Esophagus (tissue), 2 donors: ENCODE measurements at regions not wholly inside any gene's neighbourhood (a gene's known extent, or its start where the extent isn't known, plus 50 kb on each side); places are given as distances from the start of the nearest gene placed in this dataset.

ENCODE experiments used
- H3K27ac ChIP-seq, 2 donors: one replicate each; pipeline ENCODE4 v1.5.1; 2013; ENCODE audit warnings: low read depth in 2 of 2, mild to moderate bottlenecking in 2 of 2, inconsistent platforms in 1 of 2, low read length in 1 of 2, moderate library complexity in 1 of 2
- H3K27me3 ChIP-seq, 2 donors: one replicate each; pipeline ENCODE4 v1.6.1; 2013; ENCODE audit warnings: low read length in 2 of 2, control low read depth in 1 of 2, mild to moderate bottlenecking in 1 of 2; ENCODE audit not compliant: insufficient read depth in 2 of 2, control insufficient read depth in 1 of 2
- H3K36me3 ChIP-seq, 2 donors: one replicate each; pipeline ENCODE4 v1.6.1; 2013; ENCODE audit warnings: low read length in 1 of 2; ENCODE audit not compliant: control insufficient read depth in 2 of 2, insufficient read depth in 2 of 2
- H3K4me1 ChIP-seq, 2 donors: one replicate each; pipeline ENCODE4 v1.6.1; 2013; ENCODE audit warnings: low read length in 1 of 2; ENCODE audit not compliant: control insufficient read depth in 2 of 2, insufficient read depth in 2 of 2
- H3K4me3 ChIP-seq, 2 donors: one replicate each; pipeline ENCODE4 v1.5.1; 2013; ENCODE audit warnings: low read length in 2 of 2, mild to moderate bottlenecking in 2 of 2, low read depth in 1 of 2, moderate library complexity in 1 of 2
- H3K9me3 ChIP-seq, 2 donors: one replicate each; pipeline ENCODE4 v1.6.1; 2013; ENCODE audit warnings: mild to moderate bottlenecking in 2 of 2, low read depth in 1 of 2, low read length in 1 of 2, moderate library complexity in 1 of 2; ENCODE audit not compliant: control insufficient read depth in 2 of 2, insufficient read depth in 1 of 2
- WGBS, 2 donors: extraction: QIAGEN DNeasy Blood & Tissue Kit; methylation state at CpG; one replicate each; pipeline ENCODE4 v1.1.7; 2013; 5-methylcytosine and 5-hydroxymethylcytosine counted together
- donor health status: healthy with polysubstance abuse.
- donor health status: Bipolar disorder and iron deficiency.

- Histone ChIP-seq H3K27me3 (no peaks in the 10 kb centered on the region), H3K4me3 (no peak overlapping the region), H3K9me3 (no peaks in the 10 kb centered on the region), H3K36me3 (no peaks in the 10 kb centered on the region), H3K4me1 (no peaks in the 10 kb centered on the region), H3K27ac (no peak overlapping the region)
- 83 to 86% methylated on average over 3 of the region's 3 CpGs for WGBS, 2 donors
Measured at GRCh38 chr1:213371525-213371846, 320.4 kb downstream of the RPS6KC1 start.

GRCh38 chr1:213371847-213372619 lies 321.0 kb downstream of the RPS6KC1 start:
- H3K4me1 ChIP-seq: no peaks in the 10 kb centered on the region
- no peaks in the 10 kb centered on the region for H3K27me3 ChIP-seq
- no peaks in the 10 kb centered on the region for H3K36me3 ChIP-seq
- WGBS, 2 donors: 78 to 82% methylated on average over 9 of the region's 9 CpGs
- H3K4me3 ChIP-seq: no peak overlapping the region
- H3K9me3 ChIP-seq: no peaks in the 10 kb centered on the region
- H3K27ac ChIP-seq: no peak overlapping the region

GRCh38 chr1:213374369-213374768 lies 323.3 kb downstream of the RPS6KC1 start:
- Histone ChIP-seq H3K27ac (no peak overlapping the region), H3K36me3 (no peaks in the 10 kb centered on the region), H3K27me3 (no peaks in the 10 kb centered on the region), H3K4me3 (no peak overlapping the region), H3K4me1 (no peaks in the 10 kb centered on the region), H3K9me3 (no peaks in the 10 kb centered on the region)
- 32 to 33% methylated on average over 5 of the region's 5 CpGs for WGBS, 2 donors

- Histone ChIP-seq H3K27me3 (no peaks in the 10 kb centered on the region), H3K9me3 (no peaks in the 10 kb centered on the region), H3K27ac (no peak overlapping the region), H3K4me1 (no peaks in the 10 kb centered on the region), H3K36me3 (no peaks in the 10 kb centered on the region), H3K4me3 (no peak overlapping the region)
- 92 to 93% methylated on average over 4 of the region's 4 CpGs for WGBS, 2 donors
Measured at GRCh38 chr1:213375002-213375401, 324.0 kb downstream of the RPS6KC1 start.

GRCh38 chr1:213376862-213377372 lies 325.9 kb downstream of the RPS6KC1 start:
- Histone ChIP-seq H3K4me3 (no peak overlapping the region), H3K4me1 (peaks cover 0 to 2% of the 10 kb centered on the region in 2 donors), H3K27ac (no peak overlapping the region), H3K9me3 (no peaks in the 10 kb centered on the region), H3K36me3 (no peaks in the 10 kb centered on the region), H3K27me3 (no peaks in the 10 kb centered on the region)
- 59 to 65% methylated on average over 8 of the region's 8 CpGs for WGBS, 2 donors

- H3K27ac ChIP-seq: no peak overlapping the region
- no peaks in the 10 kb centered on the region for H3K27me3 ChIP-seq
- 83 to 86% methylated on average over 11 of the region's 11 CpGs for WGBS, 2 donors
- H3K4me3 ChIP-seq: no peak overlapping the region
- H3K4me1 ChIP-seq: peaks cover 0 to 2% of the 10 kb centered on the region in 2 donors
- no peaks in the 10 kb centered on the region for H3K9me3 ChIP-seq
- H3K36me3 ChIP-seq: no peaks in the 10 kb centered on the region
Measured at GRCh38 chr1:213380865-213381264, 329.8 kb downstream of the RPS6KC1 start.

GRCh38 chr1:213381572-213382084 lies 330.6 kb downstream of the RPS6KC1 start:
- Histone ChIP-seq H3K27ac (no peak overlapping the region), H3K9me3 (no peaks in the 10 kb centered on the region), H3K27me3 (no peaks in the 10 kb centered on the region), H3K4me1 (peaks cover 0 to 2% of the 10 kb centered on the region in 2 donors), H3K36me3 (no peaks in the 10 kb centered on the region), H3K4me3 (no peak overlapping the region)
- WGBS, 2 donors: 26 to 27% methylated on average over 17 of the region's 17 CpGs

- Histone ChIP-seq H3K27ac (no peak overlapping the region), H3K9me3 (no peaks in the 10 kb centered on the region), H3K27me3 (no peaks in the 10 kb centered on the region), H3K4me3 (no peak overlapping the region), H3K4me1 (peaks cover 0 to 2% of the 10 kb centered on the region in 2 donors), H3K36me3 (no peaks in the 10 kb centered on the region)
- 92 to 95% methylated on average over 3 of the region's 3 CpGs for WGBS, 2 donors
Measured at GRCh38 chr1:213383465-213383864, 332.4 kb downstream of the RPS6KC1 start.

- Histone ChIP-seq H3K9me3 (no peaks in the 10 kb centered on the region), H3K27ac (no peak overlapping the region), H3K4me3 (no peak overlapping the region), H3K27me3 (no peaks in the 10 kb centered on the region), H3K36me3 (no peaks in the 10 kb centered on the region), H3K4me1 (peaks cover 0 to 2% of the 10 kb centered on the region in 2 donors)
- 82 to 83% methylated on average over 1 of the region's 1 CpG for WGBS, 2 donors
Measured at GRCh38 chr1:213385201-213385600, 334.2 kb downstream of the RPS6KC1 start.

GRCh38 chr1:213385806-213386324 lies 334.8 kb downstream of the RPS6KC1 start:
- no peaks in the 10 kb centered on the region for H3K36me3 ChIP-seq
- H3K27me3 ChIP-seq: no peaks in the 10 kb centered on the region
- H3K9me3 ChIP-seq: no peaks in the 10 kb centered on the region
- peaks cover 0 to 2% of the 10 kb centered on the region in 2 donors for H3K4me1 ChIP-seq
- WGBS, 2 donors: 64 to 76% methylated on average over 4 of the region's 4 CpGs
- no peak overlapping the region for H3K4me3 ChIP-seq
- no peak overlapping the region for H3K27ac ChIP-seq
